ENCODE measurements at regions not wholly inside any gene's neighbourhood (a gene's known extent, or its start where the extent isn't known, plus 50 kb on each side); places are given as distances from the start of the nearest gene placed in this dataset.
A peak's percentile ranks its signal among the peaks of the same experiment; 100 is the strongest.

DNA sequence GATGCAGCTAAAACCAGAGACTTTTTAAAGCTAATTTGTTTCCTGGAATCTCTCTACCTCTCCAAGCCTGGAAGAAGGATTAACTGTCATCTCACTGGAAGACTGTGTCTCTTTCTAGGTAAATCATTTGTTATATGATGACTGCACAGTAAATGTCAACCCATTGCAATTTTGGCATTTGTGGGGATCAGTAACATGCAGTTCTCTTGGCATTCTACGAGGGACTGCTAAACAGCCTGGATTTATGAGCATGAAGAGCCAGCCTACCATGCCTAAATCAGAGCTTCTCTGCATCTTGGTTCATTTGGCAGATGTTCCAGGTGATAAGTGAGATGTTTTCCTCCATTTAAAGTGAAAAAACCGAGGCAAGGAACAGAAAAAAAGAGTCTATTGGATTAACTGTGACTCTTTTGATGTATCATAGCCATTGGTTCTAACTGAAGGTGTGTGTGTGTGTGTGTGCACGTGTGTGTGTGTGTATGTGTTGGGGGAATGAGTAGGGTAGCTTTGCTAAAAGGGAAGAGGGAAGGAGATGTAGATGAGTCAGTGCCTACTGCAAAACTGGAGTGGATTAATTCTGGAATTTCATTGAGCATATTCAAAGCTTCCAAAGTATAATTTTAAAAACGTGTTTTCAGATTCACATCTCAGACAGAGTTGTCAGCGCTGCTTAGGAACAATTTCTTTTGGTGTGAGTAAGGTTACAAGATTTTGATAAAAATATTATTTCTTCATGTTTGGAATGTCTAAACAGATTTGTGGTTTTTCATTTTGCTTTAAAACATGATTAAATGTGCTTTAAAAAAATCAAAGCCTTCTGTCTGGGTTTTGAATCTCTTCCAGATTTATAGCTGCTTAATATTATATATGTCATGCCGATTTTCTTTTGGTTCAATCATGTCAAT, 123.2 kb upstream of the LNX1 start:
- Histone ChIP-seq H3K9ac (ENCODE audit: low read depth in 1 of 3, low read length in 3 of 3) (no peak overlapping the region), H3K4me1 (ENCODE audit: control insufficient read depth in 3 of 3, insufficient read depth in 3 of 3, low read length in 3 of 3) (no peaks in the 10 kb centered on the region), H3K4me3 (ENCODE audit: low read length in 3 of 3) (no peak overlapping the region), H3K9me3 (ENCODE audit: control insufficient read depth in 3 of 3, low read length in 3 of 3) (no peaks in the 10 kb centered on the region), H3K27me3 (ENCODE audit: control insufficient read depth in 3 of 3, insufficient read depth in 3 of 3, low read length in 3 of 3) (no peaks in the 10 kb centered on the region), H3K27ac (ENCODE audit: low read depth, low read length) (no peak overlapping the region), H3K36me3 (ENCODE audit: control insufficient read depth in 3 of 3, insufficient read depth in 3 of 3, low read length in 3 of 3) (no peaks in the 10 kb centered on the region)

DNA sequence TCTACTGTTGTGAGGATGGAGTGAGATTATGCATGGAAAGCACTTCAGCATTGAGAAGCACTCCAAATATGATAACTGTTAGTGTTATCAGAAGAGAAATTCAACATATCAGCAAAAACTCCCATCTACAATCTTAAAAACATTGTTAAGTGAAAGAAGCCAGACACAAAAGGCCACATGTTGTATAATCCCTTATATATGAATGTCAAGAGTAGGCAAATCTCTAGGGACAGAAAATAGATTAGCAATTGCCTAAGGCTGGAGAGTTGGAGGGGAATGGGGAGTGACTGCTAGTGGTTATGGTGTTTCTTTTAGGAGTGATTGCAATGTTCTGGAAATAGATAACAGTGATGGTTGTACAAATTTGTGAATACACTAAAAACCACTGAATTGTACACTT, 122.5 kb upstream of the LNX1 start:
- Histone ChIP-seq H3K4me1 (ENCODE audit: control insufficient read depth in 3 of 3, insufficient read depth in 3 of 3, low read length in 3 of 3) (no peaks in the 10 kb centered on the region), H3K9ac (ENCODE audit: low read depth in 1 of 3, low read length in 3 of 3) (no peak overlapping the region), H3K27ac (ENCODE audit: low read depth, low read length) (no peak overlapping the region), H3K4me3 (ENCODE audit: low read length in 3 of 3) (no peak overlapping the region), H3K9me3 (ENCODE audit: control insufficient read depth in 3 of 3, low read length in 3 of 3) (no peaks in the 10 kb centered on the region), H3K27me3 (ENCODE audit: control insufficient read depth in 3 of 3, insufficient read depth in 3 of 3, low read length in 3 of 3) (no peaks in the 10 kb centered on the region), H3K36me3 (ENCODE audit: control insufficient read depth in 3 of 3, insufficient read depth in 3 of 3, low read length in 3 of 3) (no peaks in the 10 kb centered on the region)

DNA sequence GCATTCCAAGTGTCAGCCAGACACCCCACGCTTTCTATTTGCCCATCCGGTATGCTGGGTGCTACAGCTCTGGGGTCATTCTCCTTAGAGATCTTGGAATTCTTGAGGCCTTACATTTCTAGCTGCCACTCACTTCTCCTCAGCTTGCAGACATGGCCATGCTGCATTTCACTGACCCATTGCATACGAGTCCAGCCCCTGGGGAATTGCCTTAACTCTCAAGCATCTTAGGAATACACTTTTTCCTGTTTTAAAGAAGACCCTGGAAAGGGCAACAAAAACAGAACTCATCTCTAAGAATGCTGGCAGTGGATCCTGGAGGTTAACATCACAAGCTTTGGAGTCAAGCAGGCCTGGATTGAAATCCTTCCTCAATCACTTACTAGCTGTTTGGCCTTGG, 122.0 kb upstream of the LNX1 start:
- Histone ChIP-seq H3K9ac (ENCODE audit: low read depth in 1 of 3, low read length in 3 of 3) (no peak overlapping the region), H3K9me3 (ENCODE audit: control insufficient read depth in 3 of 3, low read length in 3 of 3) (no peaks in the 10 kb centered on the region), H3K27me3 (ENCODE audit: control insufficient read depth in 3 of 3, insufficient read depth in 3 of 3, low read length in 3 of 3) (no peaks in the 10 kb centered on the region), H3K27ac (ENCODE audit: low read depth, low read length) (no peak overlapping the region), H3K4me3 (ENCODE audit: low read length in 3 of 3) (no peak overlapping the region), H3K36me3 (ENCODE audit: control insufficient read depth in 3 of 3, insufficient read depth in 3 of 3, low read length in 3 of 3) (no peaks in the 10 kb centered on the region), H3K4me1 (ENCODE audit: control insufficient read depth in 3 of 3, insufficient read depth in 3 of 3, low read length in 3 of 3) (no peaks in the 10 kb centered on the region)

DNA sequence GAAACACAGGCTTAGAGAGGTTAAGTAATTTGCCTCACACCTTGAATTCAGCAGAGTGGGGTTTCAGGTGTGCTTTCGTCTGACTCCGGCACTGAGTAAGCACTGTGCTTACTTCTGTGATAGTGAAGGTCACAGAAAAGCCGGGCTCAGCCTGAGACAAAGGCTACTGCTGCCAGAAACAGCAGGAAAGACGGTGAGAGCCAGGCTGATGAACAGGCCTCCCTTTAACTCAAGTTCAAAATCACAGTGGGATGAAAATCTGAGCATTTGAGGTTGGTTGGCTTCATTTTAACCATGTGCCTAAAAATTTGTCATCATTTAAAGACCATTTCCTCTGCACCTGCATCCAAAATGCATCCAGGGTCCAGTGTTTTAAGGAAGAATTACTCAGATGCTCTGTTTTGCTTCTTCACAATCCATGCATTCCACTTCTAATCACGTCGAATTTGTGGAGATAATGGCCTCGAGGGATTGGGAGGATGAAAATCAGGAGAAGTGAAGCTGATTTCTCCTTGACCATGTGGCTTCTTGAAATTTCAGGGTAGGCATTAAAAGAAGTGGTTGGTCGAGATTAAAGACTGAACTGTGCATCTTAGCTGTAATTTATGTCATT, 121.2 kb upstream of the LNX1 start:
- H3K27ac ChIP-seq (ENCODE audit: low read depth, low read length): peak overlapping the region; percentile 6
- no peak overlapping the region for H3K4me3 ChIP-seq (ENCODE audit: low read length in 3 of 3)

DNA sequence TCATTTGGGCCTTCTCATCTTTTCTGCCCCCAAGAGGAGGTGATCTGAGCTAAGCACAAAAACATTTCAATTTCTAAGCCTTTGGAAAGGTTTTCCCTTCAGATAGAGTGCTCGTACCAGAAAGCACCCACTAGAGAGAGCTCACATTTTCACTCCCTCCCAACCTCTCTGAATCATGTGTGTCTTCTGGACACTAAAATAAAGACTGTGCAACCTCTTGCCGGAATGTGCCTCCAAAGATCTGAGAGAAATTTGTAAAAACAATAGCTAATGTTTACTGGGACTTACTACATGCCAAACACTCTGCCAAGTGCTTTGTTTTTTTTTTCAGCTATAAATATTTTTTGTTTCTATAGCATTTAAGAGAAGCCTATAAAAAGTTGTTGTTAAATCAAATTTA, 120.6 kb upstream of the LNX1 start:
- H3K27ac ChIP-seq (ENCODE audit: low read depth, low read length): no peak overlapping the region

More for the DNA sequence above, 121.2 kb upstream of the LNX1 start:
- Histone ChIP-seq H3K9me3 (ENCODE audit: control insufficient read depth in 3 of 3, low read length in 3 of 3) (no peaks in the 10 kb centered on the region), H3K36me3 (ENCODE audit: control insufficient read depth in 3 of 3, insufficient read depth in 3 of 3, low read length in 3 of 3) (no peaks in the 10 kb centered on the region), H3K9ac (ENCODE audit: low read depth in 1 of 3, low read length in 3 of 3) (no peak overlapping the region), H3K4me1 (ENCODE audit: control insufficient read depth in 3 of 3, insufficient read depth in 3 of 3, low read length in 3 of 3) (no peaks in the 10 kb centered on the region), H3K27me3 (ENCODE audit: control insufficient read depth in 3 of 3, insufficient read depth in 3 of 3, low read length in 3 of 3) (no peaks in the 10 kb centered on the region)

DNA sequence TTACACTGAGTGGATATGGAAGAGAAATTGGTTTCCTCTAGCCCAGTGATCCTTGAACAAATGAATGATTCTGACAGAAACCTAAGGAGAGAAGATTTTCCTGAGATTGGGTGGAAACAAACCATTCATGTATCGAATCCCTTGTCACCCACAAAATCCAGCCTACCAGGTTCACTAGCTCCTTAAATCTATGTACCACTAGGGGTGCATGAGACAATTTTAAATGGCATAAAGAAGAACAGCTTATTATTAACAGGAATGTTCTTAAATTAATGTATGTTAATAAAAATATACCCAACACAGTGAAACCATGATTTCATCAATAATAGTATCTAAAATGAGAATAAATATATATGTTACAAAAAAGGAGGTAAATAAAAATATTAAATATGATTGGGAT, 118.4 kb upstream of the LNX1 start:
- Histone ChIP-seq H3K27ac (ENCODE audit: low read depth, low read length) (no peak overlapping the region), H3K9me3 (ENCODE audit: control insufficient read depth in 3 of 3, low read length in 3 of 3) (no peaks in the 10 kb centered on the region), H3K9ac (ENCODE audit: low read depth in 1 of 3, low read length in 3 of 3) (no peak overlapping the region)

More for the DNA sequence above, 120.6 kb upstream of the LNX1 start:
- no peaks in the 10 kb centered on the region for H3K27me3 ChIP-seq (ENCODE audit: control insufficient read depth in 3 of 3, insufficient read depth in 3 of 3, low read length in 3 of 3)
- no peaks in the 10 kb centered on the region for H3K4me1 ChIP-seq (ENCODE audit: control insufficient read depth in 3 of 3, insufficient read depth in 3 of 3, low read length in 3 of 3)
- no peaks in the 10 kb centered on the region for H3K9me3 ChIP-seq (ENCODE audit: control insufficient read depth in 3 of 3, low read length in 3 of 3)
- no peak overlapping the region for H3K9ac ChIP-seq (ENCODE audit: low read depth in 1 of 3, low read length in 3 of 3)
- H3K36me3 ChIP-seq (ENCODE audit: control insufficient read depth in 3 of 3, insufficient read depth in 3 of 3, low read length in 3 of 3): no peaks in the 10 kb centered on the region
- no peak overlapping the region for H3K4me3 ChIP-seq (ENCODE audit: low read length in 3 of 3)

DNA sequence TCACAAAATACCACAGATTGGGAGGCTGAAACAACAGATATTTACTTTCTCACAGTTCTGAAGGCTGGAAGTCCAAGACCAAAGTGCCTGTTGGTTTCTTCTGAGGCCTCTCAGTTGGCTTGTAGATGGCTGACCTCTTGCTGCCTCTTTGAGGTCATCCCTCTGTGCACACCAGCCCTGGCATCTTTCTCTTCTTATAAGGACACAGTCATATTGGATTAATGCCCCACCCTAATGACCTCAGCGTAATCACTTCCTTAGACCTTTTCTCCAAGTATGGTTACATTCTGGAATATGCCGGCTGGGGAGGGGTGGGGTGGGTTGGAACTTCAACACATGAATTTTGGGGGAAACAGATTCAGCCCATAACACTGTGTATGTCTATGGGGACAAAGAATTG, 116.2 kb upstream of the LNX1 start:
- Histone ChIP-seq H3K36me3 (ENCODE audit: control insufficient read depth in 3 of 3, insufficient read depth in 3 of 3, low read length in 3 of 3) (no peaks in the 10 kb centered on the region), H3K9me3 (ENCODE audit: control insufficient read depth in 3 of 3, low read length in 3 of 3) (no peaks in the 10 kb centered on the region), H3K27ac (ENCODE audit: low read depth, low read length) (no peak overlapping the region), H3K4me1 (ENCODE audit: control insufficient read depth in 3 of 3, insufficient read depth in 3 of 3, low read length in 3 of 3) (peaks cover 11 to 20% (median 14%) of the 10 kb centered on the region in 3 donors), H3K9ac (ENCODE audit: low read depth in 1 of 3, low read length in 3 of 3) (no peak overlapping the region), H3K4me3 (ENCODE audit: low read length in 3 of 3) (no peak overlapping the region), H3K27me3 (ENCODE audit: control insufficient read depth in 3 of 3, insufficient read depth in 3 of 3, low read length in 3 of 3) (peaks cover 0 to 5% (median 0%) of the 10 kb centered on the region in 3 donors)

More for the DNA sequence above, 118.4 kb upstream of the LNX1 start:
- Histone ChIP-seq H3K27me3 (ENCODE audit: control insufficient read depth in 3 of 3, insufficient read depth in 3 of 3, low read length in 3 of 3) (peaks cover 0 to 5% (median 0%) of the 10 kb centered on the region in 3 donors), H3K36me3 (ENCODE audit: control insufficient read depth in 3 of 3, insufficient read depth in 3 of 3, low read length in 3 of 3) (no peaks in the 10 kb centered on the region), H3K4me1 (ENCODE audit: control insufficient read depth in 3 of 3, insufficient read depth in 3 of 3, low read length in 3 of 3) (peaks cover 0 to 6% (median 0%) of the 10 kb centered on the region in 3 donors), H3K4me3 (ENCODE audit: low read length in 3 of 3) (no peak overlapping the region)

DNA sequence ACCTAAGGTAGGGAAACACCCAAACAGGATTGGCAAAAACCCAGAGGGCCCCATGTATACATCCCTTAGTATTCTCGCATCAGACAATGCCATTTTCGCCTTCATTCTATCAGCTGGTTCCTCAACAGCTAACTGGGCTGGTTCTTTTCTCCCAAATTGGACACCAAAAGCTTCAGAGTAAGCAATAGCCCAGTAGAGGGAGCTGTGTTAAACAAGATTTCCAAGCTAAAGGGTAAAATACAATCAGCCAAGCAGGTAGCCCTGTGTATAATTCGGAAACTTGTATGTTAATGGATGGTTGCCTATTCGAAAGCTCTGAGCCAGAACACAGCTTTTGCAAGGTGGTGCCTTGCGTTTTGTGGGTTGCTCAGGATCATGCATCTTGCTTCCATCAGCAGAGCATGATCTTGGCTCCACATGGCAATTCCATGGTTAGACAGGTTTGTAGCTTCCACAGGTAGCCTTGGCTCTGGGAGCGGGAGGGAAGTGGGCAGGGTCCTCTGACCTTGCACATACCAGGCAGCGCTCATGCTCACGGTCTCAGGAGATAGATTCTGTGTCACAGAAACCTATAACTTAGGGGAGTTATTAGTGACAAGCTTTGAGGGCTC, 115.2 kb upstream of the LNX1 start:
- H3K9me3 ChIP-seq (ENCODE audit: control insufficient read depth in 3 of 3, low read length in 3 of 3): no peaks in the 10 kb centered on the region
- H3K4me3 ChIP-seq (ENCODE audit: low read length in 3 of 3): no peak overlapping the region
- H3K9ac ChIP-seq (ENCODE audit: low read depth in 1 of 3, low read length in 3 of 3): no peak overlapping the region
- H3K36me3 ChIP-seq (ENCODE audit: control insufficient read depth in 3 of 3, insufficient read depth in 3 of 3, low read length in 3 of 3): no peaks in the 10 kb centered on the region
- H3K27me3 ChIP-seq (ENCODE audit: control insufficient read depth in 3 of 3, insufficient read depth in 3 of 3, low read length in 3 of 3): peaks cover 0 to 5% (median 0%) of the 10 kb centered on the region in 3 donors
- no peak overlapping the region for H3K27ac ChIP-seq (ENCODE audit: low read depth, low read length)
- peaks cover 14 to 23% (median 17%) of the 10 kb centered on the region in 3 donors for H3K4me1 ChIP-seq (ENCODE audit: control insufficient read depth in 3 of 3, insufficient read depth in 3 of 3, low read length in 3 of 3)

DNA sequence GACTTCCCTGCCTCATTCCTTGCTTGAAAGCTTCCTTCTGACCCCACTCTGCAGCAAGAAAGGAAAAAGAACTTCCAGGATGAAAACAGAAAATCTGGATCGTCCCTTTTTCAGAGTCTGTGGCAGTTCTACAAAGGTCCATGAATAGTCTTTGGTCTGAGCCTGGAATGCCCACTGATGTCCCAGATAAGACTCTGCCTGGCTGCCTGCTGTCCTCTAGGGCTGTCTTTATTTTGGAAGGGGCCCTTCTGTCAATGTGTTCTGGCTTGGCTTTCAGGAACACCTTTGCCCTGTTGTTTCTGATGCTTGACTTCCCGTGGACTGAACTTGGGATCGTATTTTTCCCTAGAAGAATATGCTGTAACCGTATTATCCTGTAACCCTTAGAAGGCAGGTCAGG, 114.7 kb upstream of the LNX1 start:
- Histone ChIP-seq H3K4me1 (ENCODE audit: control insufficient read depth in 3 of 3, insufficient read depth in 3 of 3, low read length in 3 of 3) (peaks cover 14 to 23% (median 17%) of the 10 kb centered on the region in 3 donors), H3K9me3 (ENCODE audit: control insufficient read depth in 3 of 3, low read length in 3 of 3) (no peaks in the 10 kb centered on the region), H3K36me3 (ENCODE audit: control insufficient read depth in 3 of 3, insufficient read depth in 3 of 3, low read length in 3 of 3) (no peaks in the 10 kb centered on the region), H3K9ac (ENCODE audit: low read depth in 1 of 3, low read length in 3 of 3) (peak overlapping the region in 1 of 3 donors; percentile 3), H3K27me3 (ENCODE audit: control insufficient read depth in 3 of 3, insufficient read depth in 3 of 3, low read length in 3 of 3) (peaks cover 0 to 5% (median 0%) of the 10 kb centered on the region in 3 donors), H3K4me3 (ENCODE audit: low read length in 3 of 3) (no peak overlapping the region), H3K27ac (ENCODE audit: low read depth, low read length) (no peak overlapping the region)

Measured in skeletal muscle tissue (tissue), 3 donors.